DND-41 (cell line): ENCODE measurements at regions not wholly inside any gene's neighbourhood (a gene's known extent, or its start where the extent isn't known, plus 50 kb on each side); places are given as distances from the start of the nearest gene placed in this dataset.

ENCODE experiments used
- EZH2 ChIP-seq: IDR thresholded peaks from 3 replicates; pipeline ENCODE4 v1.6.1; 2012; ENCODE audit warnings: borderline replicate concordance, low read depth, mild to moderate bottlenecking, moderate library complexity, low read length, inconsistent platforms; ENCODE audit not compliant: severe bottlenecking
- TF ChIP-seq, protein P1 (sequence below): IDR thresholded peaks from 2 replicates; pipeline ENCODE4 v1.5.1; 2012; ENCODE audit warnings: borderline replicate concordance, low read length, moderate library complexity, mild to moderate bottlenecking; ENCODE audit not compliant: poor library complexity, severe bottlenecking; ENCODE audit errors: extremely low read depth

DNA sequence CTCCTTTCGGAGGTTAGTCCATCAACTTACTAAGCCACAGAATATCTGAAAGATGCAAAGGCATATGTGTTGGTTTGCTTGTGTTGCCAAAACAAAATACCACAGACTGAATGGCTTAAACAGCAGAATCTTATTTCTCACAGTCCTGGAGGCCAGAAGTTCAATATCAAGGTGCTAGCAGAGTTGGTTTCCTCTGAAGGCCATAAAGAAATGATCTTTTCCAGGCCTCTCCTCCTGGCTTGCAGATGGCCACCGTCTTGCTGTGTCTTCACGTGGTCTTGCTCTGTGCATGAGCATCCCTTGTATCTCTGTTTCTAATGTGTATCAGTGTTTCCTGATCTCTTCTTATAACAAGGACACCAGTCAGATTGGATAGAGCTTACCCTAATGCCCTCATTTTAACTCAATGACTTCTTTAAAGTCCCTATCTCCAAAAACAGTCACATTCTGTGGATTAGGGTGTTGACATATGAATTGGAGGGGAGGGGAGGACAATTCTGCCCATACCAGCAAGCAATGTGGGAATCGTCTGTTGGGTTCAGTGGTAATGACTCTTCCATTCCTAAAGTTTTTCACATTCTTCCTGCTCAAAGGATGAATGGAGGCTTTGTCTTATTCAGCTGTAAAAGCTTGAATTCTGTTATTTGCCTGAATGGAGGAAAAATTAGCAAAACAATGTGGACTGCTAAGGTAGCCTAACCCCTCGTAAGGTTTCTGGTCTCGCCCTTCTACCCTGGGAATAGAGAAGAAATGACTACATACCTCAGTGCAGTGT lies 715.7 kb downstream of the DIAPH3 start:
- TF ChIP-seq, protein P1, sequence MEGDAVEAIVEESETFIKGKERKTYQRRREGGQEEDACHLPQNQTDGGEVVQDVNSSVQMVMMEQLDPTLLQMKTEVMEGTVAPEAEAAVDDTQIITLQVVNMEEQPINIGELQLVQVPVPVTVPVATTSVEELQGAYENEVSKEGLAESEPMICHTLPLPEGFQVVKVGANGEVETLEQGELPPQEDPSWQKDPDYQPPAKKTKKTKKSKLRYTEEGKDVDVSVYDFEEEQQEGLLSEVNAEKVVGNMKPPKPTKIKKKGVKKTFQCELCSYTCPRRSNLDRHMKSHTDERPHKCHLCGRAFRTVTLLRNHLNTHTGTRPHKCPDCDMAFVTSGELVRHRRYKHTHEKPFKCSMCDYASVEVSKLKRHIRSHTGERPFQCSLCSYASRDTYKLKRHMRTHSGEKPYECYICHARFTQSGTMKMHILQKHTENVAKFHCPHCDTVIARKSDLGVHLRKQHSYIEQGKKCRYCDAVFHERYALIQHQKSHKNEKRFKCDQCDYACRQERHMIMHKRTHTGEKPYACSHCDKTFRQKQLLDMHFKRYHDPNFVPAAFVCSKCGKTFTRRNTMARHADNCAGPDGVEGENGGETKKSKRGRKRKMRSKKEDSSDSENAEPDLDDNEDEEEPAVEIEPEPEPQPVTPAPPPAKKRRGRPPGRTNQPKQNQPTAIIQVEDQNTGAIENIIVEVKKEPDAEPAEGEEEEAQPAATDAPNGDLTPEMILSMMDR = no peak
- no peak for TF ChIP-seq EZH2
